Activated B cell treated with CpG ODN at 0.5 μM for 24 hours (primary cell): ENCODE measurements at regions not wholly inside any gene's neighbourhood (a gene's known extent, or its start where the extent isn't known, plus 50 kb on each side); places are given as distances from the start of the nearest gene placed in this dataset.

ENCODE experiments used
- ATAC-seq: fragments of 200-7000 bp; cut with Tn5 transposase; one replicate; pipeline ENCODE4 v1.10.0; 2021; ENCODE audit warnings: low read depth, mild to moderate bottlenecking, moderate library complexity
- CTCF ChIA-PET: fragments of 350-600 bp; sonication (Branson Sonifier 250); formaldehyde crosslinking; loops from one replicate; lab custom pipeline; 2021; ENCODE audit warnings: antibody characterized with exemption; lab: Charles Lee
- POLR2A ChIA-PET: fragments of 350-600 bp; sonication (Branson Sonifier 250); formaldehyde crosslinking; loops from one replicate; lab custom pipeline; 2021; ENCODE audit warnings: antibody characterized with exemption; lab: Charles Lee
- DNase-seq: peaks from one replicate; pipeline ENCODE4 v3.0.0; 2022
- H3K27ac Mint-ChIP-seq: one replicate; pipeline ENCODE4 v1.8.0; 2020; ENCODE audit warnings: mixed read lengths
- H3K27me3 Mint-ChIP-seq: one replicate; pipeline ENCODE4 v1.8.0; 2021; ENCODE audit warnings: mixed read lengths
- H3K36me3 Mint-ChIP-seq: one replicate; pipeline ENCODE4 v1.8.0; 2021; ENCODE audit warnings: low read depth, mixed read lengths
- H3K4me1 Mint-ChIP-seq: one replicate; pipeline ENCODE4 v1.8.0; 2021; ENCODE audit warnings: mixed read lengths
- H3K4me3 Mint-ChIP-seq: one replicate; pipeline ENCODE4 v1.8.0; 2020; ENCODE audit warnings: mild to moderate bottlenecking, mixed read lengths
- H3K9me3 Mint-ChIP-seq: one replicate; pipeline ENCODE4 v1.8.0; 2020; ENCODE audit warnings: mixed read lengths
- CTCF ChIP-seq: fragments of 200-600 bp; IDR thresholded peaks from one replicate; pipeline ENCODE4 v1.8.0; 2022; ENCODE audit warnings: antibody characterized with exemption, mild to moderate bottlenecking
- intact Hi-C: fragments of 100-400 bp; cut with micrococcal nuclease; formaldehyde crosslinking; loops from one replicate; pipeline ENCODE4 v1.15.1; 2024

DNA sequence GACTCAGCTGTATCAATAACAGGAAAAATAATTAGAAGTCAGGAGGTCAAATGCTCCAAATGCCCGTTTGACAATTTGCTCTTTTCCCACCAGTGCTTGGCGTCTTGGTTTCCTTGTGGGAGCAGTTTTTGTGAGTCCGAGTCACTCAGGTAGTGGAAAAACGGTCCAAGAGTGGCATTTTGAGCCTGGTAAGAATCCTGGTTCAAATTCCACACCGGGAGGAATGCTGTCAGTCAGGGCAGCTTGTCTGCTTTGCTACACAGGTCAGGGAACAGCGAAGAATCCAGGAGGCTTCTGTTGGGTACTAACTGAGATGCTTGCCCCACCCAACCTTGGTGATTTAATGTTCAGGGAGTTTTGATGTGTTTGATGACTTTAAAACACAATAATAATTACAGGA is 209.5 kb downstream of the HERPUD2 start:
- intact Hi-C loops: no loop called here
- H3K9me3 Mint-ChIP-seq: no peaks in the 10 kb centered on the region

GRCh38 chr7:35483568-35483967 is 211.4 kb downstream of the HERPUD2 start:
- Mint-ChIP-seq H3K4me1 (no peaks in the 10 kb centered on the region), H3K9me3 (peaks cover 3% of the 10 kb centered on the region), H3K27me3 (peaks cover 14% of the 10 kb centered on the region), H3K36me3 (no peaks in the 10 kb centered on the region), H3K27ac (no peak overlapping the region), H3K4me3 (no peak overlapping the region)
- no peak for ATAC-seq
- no peak for TF ChIP-seq CTCF
- DNase-seq: no peak
- ChIA-PET POLR2A (no interaction called here), CTCF (no interaction called here)
- intact Hi-C loops: no loop called here

More for the DNA sequence above, 209.5 kb downstream of the HERPUD2 start:
- no peaks in the 10 kb centered on the region for H3K36me3 Mint-ChIP-seq
- no peaks in the 10 kb centered on the region for H3K4me1 Mint-ChIP-seq
- ATAC-seq: no peak
- POLR2A ChIA-PET: no interaction called here
- H3K27ac Mint-ChIP-seq: no peak overlapping the region
- CTCF ChIA-PET: no interaction called here
- H3K27me3 Mint-ChIP-seq: peaks cover 14% of the 10 kb centered on the region
- TF ChIP-seq CTCF: no peak
- no peak for DNase-seq
- no peak overlapping the region for H3K4me3 Mint-ChIP-seq

GRCh38 chr7:35482231-35482630 is 212.7 kb downstream of the HERPUD2 start:
- no peaks in the 10 kb centered on the region for H3K4me1 Mint-ChIP-seq
- CTCF ChIA-PET: no interaction called here
- intact Hi-C loops: no loop called here
- DNase-seq (no peak), ATAC-seq (no peak)
- peaks cover 12% of the 10 kb centered on the region for H3K9me3 Mint-ChIP-seq
- TF ChIP-seq CTCF: no peak
- no peak overlapping the region for H3K4me3 Mint-ChIP-seq
- H3K36me3 Mint-ChIP-seq: no peaks in the 10 kb centered on the region
- POLR2A ChIA-PET: no interaction called here
- peaks cover 15% of the 10 kb centered on the region for H3K27me3 Mint-ChIP-seq
- no peak overlapping the region for H3K27ac Mint-ChIP-seq

DNA sequence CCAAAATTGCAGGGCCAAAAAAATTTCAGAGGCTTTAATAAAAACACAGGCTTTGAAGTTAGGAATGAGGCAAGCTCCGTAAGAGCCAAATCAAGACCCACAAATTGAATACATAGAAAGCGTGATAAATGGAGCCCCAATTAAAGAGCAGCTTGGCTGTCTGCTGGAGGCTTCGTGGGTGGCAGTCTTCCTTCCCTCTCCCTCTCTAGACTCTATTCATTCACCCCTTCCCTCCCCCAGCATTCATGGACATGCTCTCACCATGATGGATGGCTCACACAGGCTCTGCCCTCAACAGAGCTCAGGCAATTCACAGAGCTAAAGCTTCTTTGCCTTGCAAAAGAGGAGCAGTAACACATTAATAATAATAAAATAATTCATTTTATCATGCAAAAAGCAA is 214.1 kb downstream of the HERPUD2 start:
- intact Hi-C loops: no loop called here
- no peak overlapping the region for H3K27ac Mint-ChIP-seq
- no peak for ATAC-seq
- H3K27me3 Mint-ChIP-seq: peaks cover 16% of the 10 kb centered on the region
- TF ChIP-seq CTCF: no peak
- ChIA-PET POLR2A (no interaction called here), CTCF (no interaction called here)
- H3K9me3 Mint-ChIP-seq: peaks cover 15% of the 10 kb centered on the region
- H3K4me3 Mint-ChIP-seq: no peak overlapping the region
- no peak for DNase-seq
- no peaks in the 10 kb centered on the region for H3K36me3 Mint-ChIP-seq
- no peaks in the 10 kb centered on the region for H3K4me1 Mint-ChIP-seq

GRCh38 chr7:35477609-35478008 is 217.3 kb downstream of the HERPUD2 start:
- DNase-seq (no peak), ATAC-seq (no peak)
- Mint-ChIP-seq H3K36me3 (no peaks in the 10 kb centered on the region), H3K4me1 (no peaks in the 10 kb centered on the region), H3K9me3 (peaks cover 15% of the 10 kb centered on the region), H3K27ac (no peak overlapping the region), H3K4me3 (no peak overlapping the region), H3K27me3 (peaks cover 20% of the 10 kb centered on the region)
- TF ChIP-seq CTCF: no peak
- POLR2A ChIA-PET: no interaction called here
- CTCF ChIA-PET: no interaction called here
- intact Hi-C loops: no loop called here
